NCI-H345 treated with DMSO at 0.1 percent for 48 hours (cell line): ENCODE measurements at regions not wholly inside any gene's neighbourhood (a gene's known extent, or its start where the extent isn't known, plus 50 kb on each side); places are given as distances from the start of the nearest gene placed in this dataset.
"Not testable (repeated sequence)": the region's sequence is repeated elsewhere in the genome, so short reads cannot be mapped to it uniquely, and the experiment has no call there.

Experiments used
- DNase-seq: peaks from one replicate; lab custom pipeline; 2025; ENCODE audit not compliant: unreplicated experiment; lab: John Stamatoyannopoulos, UW

DNA sequence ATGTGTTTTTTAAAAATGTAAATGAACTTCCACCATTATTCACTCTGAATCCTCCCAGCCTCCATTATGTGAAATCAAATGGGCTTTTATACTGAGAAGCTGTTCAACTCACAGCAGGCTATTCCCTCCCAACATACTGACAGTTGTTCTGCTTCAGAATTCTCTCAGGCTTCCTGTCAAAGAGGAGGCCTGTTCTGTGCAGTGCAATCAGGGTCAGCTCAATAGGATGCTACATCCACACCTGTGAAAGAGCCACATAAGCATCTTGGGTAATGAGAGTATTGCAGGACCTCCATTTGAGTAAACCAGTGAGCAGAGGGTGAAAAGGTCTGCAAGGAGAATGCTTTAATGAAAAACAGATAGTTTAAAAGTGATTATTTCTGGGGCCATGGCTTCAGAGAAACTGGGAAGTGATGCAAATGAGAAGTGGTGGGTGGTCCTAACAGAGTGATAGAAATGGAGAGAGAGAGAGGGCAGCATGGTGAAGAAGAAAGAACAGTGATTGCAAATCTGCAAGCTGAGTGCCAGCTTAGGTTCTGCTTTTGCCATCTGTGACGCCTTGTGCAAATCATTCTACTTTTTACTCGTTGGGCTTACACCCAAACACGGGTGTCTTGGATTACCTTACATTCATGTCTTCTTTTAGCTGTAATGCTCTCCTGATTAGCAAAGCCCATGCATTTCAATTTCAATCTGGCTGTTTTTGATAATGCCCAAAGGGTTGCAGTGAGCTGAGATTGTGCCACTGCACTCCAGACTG lies 202.5 kb upstream of the NMUR2 start:
- DNase-seq = no peak

DNA sequence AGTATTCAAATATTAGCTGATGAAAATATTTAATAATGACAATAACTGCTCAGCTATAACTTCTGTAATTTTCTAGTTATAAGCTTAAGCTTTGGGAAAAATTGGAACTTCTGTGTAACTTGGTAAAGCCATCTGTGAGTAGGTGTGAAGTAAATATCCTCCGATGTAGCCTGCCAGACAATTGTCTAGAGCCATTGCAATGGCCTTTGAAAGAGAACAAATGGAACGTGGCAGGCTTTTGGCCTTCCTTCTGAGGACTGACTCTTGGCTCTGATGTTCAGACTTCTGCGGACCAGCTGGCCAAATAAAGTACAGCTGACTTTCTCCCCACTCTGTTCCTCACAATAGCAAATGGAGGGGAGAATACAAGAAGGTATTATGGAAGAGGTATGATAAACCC lies 203.4 kb upstream of the NMUR2 start:
- DNase-seq = no peak

DNA sequence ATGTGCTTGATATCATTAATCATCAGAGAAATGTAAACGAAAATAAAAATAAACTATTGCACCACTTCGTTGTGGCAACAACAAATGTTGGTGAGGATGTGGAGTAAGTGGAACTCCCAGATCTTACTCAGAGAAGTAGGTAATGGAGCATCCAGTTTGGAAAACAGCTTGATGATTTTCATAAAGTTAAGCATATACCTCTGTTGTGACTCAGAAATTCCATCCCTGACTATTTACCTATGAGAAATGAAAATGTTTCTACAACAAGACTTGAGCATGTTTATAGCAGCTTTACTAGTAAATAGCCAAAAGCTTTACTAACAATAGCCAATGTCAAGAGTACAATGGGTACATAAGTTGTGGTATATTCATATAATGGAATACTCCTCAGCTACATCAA lies 214.7 kb upstream of the NMUR2 start:
- DNase-seq = no peak

DNA sequence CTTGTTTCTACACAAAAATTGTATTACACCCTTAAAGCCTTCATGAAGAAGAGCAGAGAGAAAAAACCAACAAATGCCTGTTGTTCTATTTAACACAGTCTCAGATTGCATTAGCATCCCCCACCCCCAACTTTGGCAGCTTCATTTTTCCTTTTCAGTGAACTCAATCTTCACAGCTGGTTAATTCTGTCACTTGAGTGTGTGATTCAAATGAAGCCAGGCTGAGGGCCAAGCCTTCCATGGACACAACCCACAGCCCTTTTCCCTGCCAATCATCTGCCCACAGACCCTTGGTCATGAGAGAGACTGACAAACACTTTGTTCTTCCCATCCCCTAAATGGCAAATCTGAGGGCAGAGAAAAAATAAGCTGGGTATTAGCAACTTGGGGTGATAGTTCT lies 217.5 kb upstream of the NMUR2 start:
- no peak for DNase-seq

DNA sequence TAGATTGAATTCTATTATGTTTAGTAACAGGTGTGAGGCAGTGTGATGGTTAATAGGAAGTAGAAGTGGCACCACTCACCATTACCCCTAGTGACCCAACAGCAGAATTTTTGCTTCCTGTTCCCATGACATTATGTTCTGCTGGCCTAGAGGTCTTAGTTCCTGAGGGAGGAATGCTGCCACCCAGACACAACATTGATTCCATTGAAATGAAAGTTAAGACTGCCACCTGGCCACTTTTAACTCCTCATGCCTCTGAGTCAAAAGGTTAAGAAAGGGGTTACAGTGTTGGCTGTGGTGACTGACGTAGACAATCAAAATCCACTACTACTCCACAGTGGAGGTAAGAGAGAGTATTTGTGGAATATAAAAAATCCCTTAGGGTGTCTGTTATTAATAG lies 218.9 kb upstream of the NMUR2 start:
- no peak for DNase-seq

DNA sequence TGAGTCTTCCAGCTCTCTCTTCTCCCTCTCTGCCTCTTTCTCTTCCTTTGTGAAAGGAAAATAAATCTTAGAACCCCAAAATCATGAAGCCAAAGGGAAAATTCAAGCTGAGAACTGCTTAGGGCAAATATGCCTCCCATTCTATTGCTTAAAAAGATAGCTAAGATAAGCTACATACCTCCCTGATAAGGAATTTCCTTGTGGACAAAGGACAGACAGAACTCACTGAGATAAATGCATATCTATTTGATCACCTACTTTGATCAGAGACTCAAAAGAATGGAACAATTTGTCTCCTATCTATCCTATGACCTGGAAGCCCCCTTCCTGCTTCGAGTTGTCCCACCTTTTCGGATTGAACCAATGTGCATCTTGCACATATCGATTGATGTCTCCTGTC lies 220.6 kb upstream of the NMUR2 start:
- no peak for DNase-seq

DNA sequence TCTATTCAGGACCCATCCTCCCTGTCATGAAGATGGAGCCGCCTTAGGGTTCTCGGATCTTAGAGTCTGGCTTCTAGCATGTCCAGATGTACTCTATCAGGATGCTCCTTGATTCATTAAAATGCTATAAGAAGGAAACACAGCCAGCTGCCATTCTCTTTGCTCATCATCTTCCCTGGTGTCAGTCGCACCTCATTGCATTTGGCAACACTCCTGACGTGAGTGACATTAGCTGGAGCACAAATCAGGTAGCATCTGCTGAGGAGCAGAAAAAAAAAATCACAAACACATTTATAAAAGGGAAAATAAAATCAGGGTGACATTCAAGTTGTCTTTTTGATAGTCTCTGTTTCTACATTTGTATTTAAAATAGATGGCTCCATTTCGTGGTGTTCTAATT lies 226.1 kb upstream of the NMUR2 start:
- peak; percentile 8 for DNase-seq

DNA sequence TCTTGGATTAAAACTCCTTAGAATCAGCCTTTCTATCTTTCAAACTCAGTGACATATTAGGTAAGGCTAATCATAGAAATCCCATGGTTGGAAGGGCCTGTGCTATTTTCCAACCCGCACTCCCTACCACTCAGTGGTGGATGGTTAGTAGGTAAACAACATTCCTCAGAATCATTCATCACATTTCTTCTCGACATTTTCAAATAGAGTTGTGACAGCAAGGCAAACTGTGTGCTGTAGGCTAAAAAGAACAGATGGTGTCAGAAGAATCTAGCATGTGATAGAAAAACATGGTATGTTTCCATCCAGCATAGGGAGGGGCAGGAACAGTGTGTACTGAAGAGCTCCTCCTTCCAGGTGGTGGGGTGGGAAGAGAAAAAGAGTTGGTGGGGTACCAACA lies 227.3 kb upstream of the NMUR2 start:
- DNase-seq = no peak

DNA sequence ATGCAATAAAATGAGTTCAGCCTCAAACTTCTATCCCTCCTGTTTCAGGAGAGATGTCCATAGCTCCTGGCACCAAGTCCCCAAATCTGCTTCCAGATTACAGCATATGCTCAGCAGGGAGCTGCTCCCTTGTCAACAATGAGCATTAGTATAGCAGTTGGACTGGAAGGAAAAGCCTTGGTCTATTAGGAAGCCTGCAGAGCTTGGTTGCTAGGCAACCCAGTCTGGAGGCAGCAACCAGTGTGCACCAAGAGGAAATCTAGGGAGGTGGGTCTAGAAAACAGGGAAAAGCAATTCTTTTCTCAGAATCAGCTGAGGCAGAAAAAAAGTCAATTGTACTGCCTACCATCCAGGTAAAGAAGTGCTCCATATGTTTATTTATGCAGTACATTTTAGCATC lies 229.5 kb upstream of the NMUR2 start:
- peak; percentile 30 for DNase-seq

DNA sequence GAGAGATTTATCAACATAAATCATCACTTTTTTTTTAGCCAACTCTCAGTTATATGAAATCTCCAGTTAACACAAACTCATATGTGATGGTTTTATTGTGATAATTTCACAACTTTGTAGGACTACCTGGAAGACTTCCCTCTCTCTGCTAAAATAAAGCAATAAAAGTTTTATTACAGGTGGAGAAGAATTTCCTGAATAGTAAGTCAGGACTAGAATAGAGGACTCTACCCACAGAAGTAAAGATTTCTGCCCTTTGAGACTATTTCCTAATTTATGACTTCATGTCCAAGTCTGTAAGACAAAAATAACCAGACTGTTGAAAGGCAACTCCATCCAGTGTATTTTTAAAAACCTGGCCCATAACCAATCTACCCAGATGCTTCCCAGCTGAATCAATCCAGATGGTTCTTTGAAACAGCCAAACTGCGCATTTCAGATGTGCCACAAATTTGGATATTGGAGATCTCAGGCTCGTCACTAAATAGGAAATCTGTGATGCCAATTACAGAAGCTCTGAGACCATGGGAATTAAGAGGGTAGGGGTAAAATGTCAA lies 234.0 kb upstream of the NMUR2 start:
- no peak for DNase-seq

DNA sequence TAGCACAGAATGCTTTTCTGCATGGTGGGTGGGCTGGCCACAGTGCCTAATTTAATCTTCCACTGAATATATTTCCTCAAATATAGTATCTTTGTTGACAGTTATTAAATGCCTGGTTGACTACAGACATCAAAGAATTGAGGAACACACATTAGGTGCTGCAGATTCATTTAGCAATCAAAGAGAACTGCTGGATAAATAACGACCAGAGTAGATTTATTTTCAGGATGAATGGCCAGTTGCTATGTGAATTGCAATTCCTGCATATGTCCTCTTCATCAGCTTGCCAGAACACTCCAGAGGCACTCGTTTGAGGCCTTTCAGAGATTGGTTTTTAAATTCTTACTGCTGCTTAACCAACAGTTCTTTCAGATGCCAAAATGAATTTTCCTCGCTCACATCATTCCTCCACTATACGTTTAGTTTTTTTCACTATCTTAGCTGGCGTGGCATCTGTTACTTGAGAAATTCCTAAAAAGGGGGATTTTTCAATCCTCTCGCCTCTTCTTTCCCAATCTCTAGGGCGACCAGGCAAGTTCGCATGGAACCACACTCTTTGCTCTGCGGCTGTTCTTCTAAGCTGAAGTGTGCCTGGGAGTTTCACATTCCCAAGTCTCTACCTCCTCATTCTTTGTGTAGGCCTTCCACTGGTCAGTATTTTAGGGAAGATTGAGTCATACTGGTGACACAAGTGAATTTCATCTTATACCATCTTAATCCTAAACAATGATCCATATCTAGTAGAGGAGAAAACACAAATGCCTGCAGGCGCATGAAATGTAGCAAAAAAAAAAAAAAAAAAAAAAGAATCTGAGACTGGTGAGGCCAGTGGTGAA lies 237.1 kb upstream of the NMUR2 start:
- DNase-seq = no peak

DNA sequence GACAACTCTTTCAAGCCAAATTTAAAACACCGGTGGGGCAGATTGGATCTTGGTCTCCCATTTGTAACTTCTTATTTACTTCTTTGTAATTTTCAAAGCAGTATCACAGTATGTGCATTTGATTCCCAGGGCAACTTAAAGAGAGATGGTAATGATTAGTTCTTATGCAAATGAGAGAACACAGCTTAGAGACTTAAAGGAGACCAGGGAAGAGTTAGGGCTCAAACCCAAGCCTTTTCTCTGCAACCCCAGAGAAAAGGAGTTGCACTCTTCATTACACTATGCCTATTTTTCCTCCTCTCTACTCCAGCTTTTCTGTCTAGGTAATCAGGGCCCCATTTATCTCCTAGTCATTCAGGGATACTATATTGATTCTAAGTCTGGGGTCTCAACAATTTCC lies 237.8 kb upstream of the NMUR2 start:
- no peak for DNase-seq

DNA sequence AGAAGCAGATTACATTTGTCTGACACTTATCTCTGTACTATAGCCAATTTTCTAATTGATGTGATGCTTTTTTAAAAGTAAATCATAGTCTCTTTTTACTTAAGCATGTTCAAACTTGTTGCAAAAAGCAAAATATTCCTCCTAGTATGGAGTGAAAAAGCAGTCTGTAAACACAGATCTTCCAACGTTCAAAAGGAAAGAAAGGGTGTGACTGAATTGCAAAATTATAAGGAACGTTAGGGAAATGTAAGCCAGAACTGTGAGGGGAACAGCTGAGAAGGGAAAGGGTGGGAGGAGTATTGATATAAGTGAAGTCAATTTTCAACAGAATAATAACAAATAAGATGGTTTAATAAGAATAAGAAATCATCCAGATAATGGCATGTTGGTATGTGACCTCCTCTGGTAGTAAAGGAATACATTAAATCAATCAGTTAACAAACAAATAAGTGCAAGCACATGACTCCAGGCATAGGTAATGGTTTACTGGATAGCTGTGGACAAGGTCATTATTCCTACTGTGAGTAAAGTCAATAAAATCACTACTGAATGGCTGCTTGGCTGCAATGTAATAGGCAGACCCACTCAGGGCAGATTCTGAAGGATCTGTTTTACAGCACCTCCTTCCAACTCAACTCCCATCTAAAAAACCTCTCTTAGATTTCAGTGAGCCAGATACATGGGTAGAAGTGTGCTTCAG lies 239.1 kb upstream of the NMUR2 start:
- DNase-seq = no peak

DNA sequence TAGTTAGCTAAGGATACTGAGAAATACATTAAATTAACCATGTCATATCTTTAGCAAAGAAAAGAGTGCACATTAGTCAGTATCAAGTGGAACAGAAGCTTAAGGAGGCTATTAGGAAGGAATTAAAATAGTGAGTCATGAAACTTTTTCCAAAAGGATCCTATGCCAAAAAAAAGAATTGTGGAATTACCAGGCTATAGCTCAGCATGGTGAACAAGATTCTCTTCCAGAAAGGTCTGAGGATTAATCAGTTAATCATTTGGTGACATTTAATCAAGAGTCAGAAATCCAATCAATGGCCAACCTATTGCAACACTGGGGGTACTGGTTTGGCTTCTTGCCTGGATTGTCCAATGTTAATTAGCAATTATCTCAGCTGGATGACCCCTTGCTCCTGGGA lies 244.5 kb upstream of the NMUR2 start:
- no peak for DNase-seq

DNA sequence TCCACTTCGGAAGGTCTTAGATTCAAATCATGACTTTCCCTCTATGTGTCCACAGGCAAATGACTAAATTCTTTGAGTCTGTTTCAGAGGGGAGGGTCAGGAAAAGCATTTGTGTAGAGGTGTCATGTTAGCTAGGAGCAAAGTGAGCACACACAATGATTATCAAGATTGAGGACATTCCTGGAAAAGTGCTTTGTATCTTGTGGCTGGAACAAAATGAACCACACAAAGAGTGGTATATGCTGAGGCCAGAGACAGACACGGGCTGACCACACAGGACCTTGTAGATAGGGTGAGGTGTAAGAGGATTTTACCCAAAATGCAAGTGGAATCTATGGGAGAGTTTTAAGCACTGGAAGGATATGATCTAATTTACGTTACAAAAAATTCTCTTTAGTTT lies 245.3 kb upstream of the NMUR2 start:
- no peak for DNase-seq

DNA sequence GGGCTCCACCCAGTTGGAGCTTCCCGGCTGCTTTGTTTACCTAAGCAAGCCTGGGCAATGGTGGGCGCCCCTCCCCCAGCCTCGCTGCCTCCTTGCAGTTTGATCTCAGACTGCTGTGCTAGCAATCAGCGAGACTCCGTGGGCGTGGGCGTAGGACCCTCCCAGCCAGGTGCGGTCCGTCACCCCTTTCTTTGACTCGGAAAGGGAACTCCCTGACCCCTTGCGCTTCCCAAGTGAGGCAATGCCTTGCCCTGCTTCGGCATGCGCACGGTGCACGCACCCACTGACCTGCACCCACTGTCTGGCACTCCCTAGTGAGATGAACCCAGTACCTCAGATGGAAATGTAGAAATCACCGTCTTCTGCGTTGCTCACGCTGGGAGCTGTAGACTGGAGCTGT lies 254.4 kb upstream of the NMUR2 start:
- DNase-seq = not testable (repeated sequence)

DNA sequence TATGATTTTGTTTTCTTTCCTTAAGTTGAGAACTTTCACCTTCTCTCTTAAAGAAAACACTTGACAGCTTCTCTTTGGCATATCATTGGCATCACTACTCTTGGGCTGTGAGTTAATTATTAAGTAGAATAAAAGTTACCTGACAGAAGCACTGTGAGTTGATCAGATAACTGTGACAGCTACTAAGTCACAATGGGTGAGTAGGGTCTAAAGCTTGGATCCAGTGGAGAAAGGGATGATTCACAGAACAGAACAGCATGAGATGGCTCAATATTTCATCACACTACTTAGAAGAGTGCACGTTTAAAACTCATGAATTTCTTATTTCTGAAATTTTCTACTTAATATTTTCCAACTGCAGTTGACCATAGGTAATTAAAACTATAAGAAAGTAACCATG lies 268.5 kb upstream of the NMUR2 start:
- no peak for DNase-seq

DNA sequence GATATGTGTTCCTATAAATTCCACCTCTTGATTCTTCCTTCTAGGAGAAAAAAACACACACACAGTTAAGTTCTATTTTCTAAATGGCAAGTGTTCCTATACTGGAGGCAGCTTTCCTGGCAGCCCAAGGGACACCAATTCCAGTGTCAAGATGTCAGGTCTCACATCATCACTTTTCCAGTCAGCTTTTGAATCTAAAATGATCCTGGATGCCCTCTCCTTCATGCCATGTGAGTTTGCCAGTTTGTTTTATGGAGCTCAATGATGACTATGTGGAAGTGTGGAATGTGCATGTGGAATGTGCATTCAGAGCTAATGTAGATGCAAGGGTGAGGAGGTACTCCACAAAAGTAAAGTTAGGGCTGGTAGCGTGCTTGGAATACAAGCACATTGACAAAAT lies 269.3 kb upstream of the NMUR2 start:
- no peak for DNase-seq

DNA sequence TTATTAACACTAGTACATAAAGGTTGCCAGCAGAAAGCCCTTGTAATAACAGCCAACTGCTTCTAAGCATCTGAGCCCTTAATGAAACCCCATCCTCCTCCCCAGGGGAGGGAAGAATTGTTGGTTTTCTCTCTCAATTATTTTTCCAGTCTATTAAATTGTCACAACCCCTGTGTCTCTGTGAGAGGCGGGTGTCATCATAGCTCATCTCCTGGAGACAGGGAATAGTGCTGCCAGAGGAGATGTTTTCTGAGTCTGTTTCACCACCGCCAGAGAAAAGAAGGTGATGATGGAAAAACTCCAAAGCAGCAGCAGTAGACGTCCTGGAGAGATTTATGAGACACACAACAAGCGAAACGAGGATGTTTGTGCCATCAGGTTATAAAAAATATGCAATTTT lies 271.1 kb upstream of the NMUR2 start:
- no peak for DNase-seq

DNA sequence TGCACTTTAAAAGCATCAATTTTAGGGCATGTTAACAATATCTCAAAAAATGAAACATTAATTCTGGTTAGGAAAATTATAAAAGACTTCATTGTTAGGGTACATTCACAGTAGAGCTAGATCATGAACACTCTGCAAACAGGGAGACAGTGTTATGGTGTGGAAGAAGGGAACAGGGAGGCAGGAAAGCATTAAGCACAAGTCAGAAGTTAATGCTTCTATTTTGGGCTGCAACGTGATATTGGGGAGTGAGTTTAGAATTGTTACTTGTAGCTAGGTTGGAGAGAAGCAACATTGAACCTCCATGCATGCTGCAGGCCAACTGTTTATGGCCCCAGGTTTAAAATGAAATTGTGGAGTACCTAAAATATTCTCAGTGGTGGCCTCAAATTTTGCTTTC lies 278.1 kb upstream of the NMUR2 start:
- DNase-seq = no peak

DNA sequence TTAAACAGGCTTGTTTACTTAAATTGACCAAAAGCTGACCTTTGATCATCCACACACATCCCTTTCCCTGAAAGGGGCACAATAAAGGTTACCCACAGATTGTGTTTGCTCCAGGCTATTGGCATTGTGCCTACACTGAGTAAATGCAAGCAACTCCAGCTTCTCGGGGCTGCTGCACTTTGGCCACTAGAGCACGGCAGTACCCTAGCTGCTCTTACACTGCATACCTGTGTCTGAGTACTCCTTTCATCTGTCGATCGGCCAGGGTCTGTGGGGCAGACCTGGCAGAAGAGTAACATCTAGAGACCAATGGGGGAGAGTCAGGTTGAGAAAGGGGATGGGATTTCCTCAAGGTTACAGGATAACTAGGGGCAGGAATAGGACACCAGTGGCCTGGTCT lies 281.9 kb upstream of the NMUR2 start:
- no peak for DNase-seq
